ENCODE measurements at regions not wholly inside any gene's neighbourhood (a gene's known extent, or its start where the extent isn't known, plus 50 kb on each side); places are given as distances from the start of the nearest gene placed in this dataset.

- FAIRE-seq (no peak), DNase-seq (no peak), ATAC-seq (no peak)
- Histone ChIP-seq H3K27ac (no peak overlapping the region), H3K9me3 (no peaks in the 10 kb centered on the region), H3K4me3 (no peak overlapping the region), H3K4me1 (no peaks in the 10 kb centered on the region), H3K27me3 (no peaks in the 10 kb centered on the region), H3K36me3 (no peaks in the 10 kb centered on the region)
- intact Hi-C loops (cut with DNase I) = no loop called here
- no peak for TF ChIP-seq CTCF (IDR thresholded peaks at IDR 0.05)
Observed at GRCh38 chr2:150925611-150926010, 336.1 kb downstream of the RBM43 start.

GRCh38 chr2:150924878-150925277 is 336.8 kb downstream of the RBM43 start:
- DNase-seq (no peak), ATAC-seq (no peak), FAIRE-seq (no peak)
- no peak overlapping the region for H3K4me3 ChIP-seq
- H3K36me3 ChIP-seq = no peaks in the 10 kb centered on the region
- intact Hi-C loops (cut with DNase I) = no loop called here
- no peaks in the 10 kb centered on the region for H3K4me1 ChIP-seq
- H3K9me3 ChIP-seq = no peaks in the 10 kb centered on the region
- TF ChIP-seq CTCF (IDR thresholded peaks at IDR 0.05) = no peak
- 26 to 32% methylated on average over 5 of the region's 5 CpGs for WGBS, 2 donors
- H3K27ac ChIP-seq = no peak overlapping the region
- no peaks in the 10 kb centered on the region for H3K27me3 ChIP-seq

DNA sequence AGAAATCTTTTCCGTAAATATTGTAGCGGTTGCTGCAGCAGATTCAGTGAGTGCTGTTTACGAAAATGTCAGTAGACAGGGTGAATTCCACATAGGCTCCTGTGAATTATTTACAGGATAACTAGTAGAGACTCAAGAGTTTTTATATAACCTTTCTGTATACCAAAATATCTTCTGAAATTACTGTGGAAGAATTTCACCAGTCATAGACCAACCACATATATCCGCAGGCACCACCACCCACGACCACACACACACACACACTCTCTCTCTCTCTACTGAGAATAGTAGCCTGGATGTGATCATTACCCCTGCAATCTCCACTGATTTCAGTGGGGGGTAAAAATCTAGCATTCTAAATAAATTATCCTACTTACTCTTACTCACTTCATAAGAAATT is 341.8 kb downstream of the RBM43 start:
- WGBS, 2 donors = 29 to 31% methylated on average over 5 of the region's 5 CpGs
- intact Hi-C loops (cut with DNase I) = no loop called here

GRCh38 chr2:150917961-150918713 is 343.5 kb downstream of the RBM43 start:
- 62 to 82% methylated on average over 7 of the region's 7 CpGs for WGBS, 2 donors
- Histone ChIP-seq H3K27ac (no peak overlapping the region), H3K36me3 (no peaks in the 10 kb centered on the region), H3K27me3 (no peaks in the 10 kb centered on the region), H3K9me3 (no peaks in the 10 kb centered on the region), H3K4me3 (no peak overlapping the region), H3K4me1 (no peaks in the 10 kb centered on the region)
- intact Hi-C loops (cut with DNase I) = no loop called here
- TF ChIP-seq CTCF (IDR thresholded peaks at IDR 0.05) = no peak
- DNase-seq (no peak), FAIRE-seq (no peak), ATAC-seq (no peak)

More for the DNA sequence above, 341.8 kb downstream of the RBM43 start:
- TF ChIP-seq CTCF (IDR thresholded peaks at IDR 0.05) = no peak
- FAIRE-seq (no peak), ATAC-seq (no peak), DNase-seq (no peak)
- no peak overlapping the region for H3K27ac ChIP-seq
- no peaks in the 10 kb centered on the region for H3K9me3 ChIP-seq
- no peaks in the 10 kb centered on the region for H3K36me3 ChIP-seq
- H3K27me3 ChIP-seq = no peaks in the 10 kb centered on the region
- H3K4me1 ChIP-seq = no peaks in the 10 kb centered on the region
- H3K4me3 ChIP-seq = no peak overlapping the region
